H9 (cell line): ENCODE measurements at regions not wholly inside any gene's neighbourhood (a gene's known extent, or its start where the extent isn't known, plus 50 kb on each side); places are given as distances from the start of the nearest gene placed in this dataset.

Experiments used
- DNase-seq: peaks from one replicate; pipeline ENCODE4 v3.0.0-alpha.2; 2017
- H2AFZ ChIP-seq: one replicate; pipeline ENCODE4 v1.6.1; 2013; ENCODE audit warnings: mild to moderate bottlenecking, low read length, control low read depth, moderate library complexity
- H2AK5ac ChIP-seq: 2 replicates; pipeline ENCODE4 v1.6.1; 2013; ENCODE audit warnings: low read length, control low read depth, mixed read lengths; ENCODE audit not compliant: insufficient read length
- H2BK120ac ChIP-seq: one replicate; pipeline ENCODE4 v1.6.1; 2013; ENCODE audit warnings: low read depth, mild to moderate bottlenecking, low read length, control low read depth, inconsistent platforms; ENCODE audit not compliant: poor library complexity, severe bottlenecking
- H2BK12ac ChIP-seq: 2 replicates; pipeline ENCODE4 v1.6.1; 2013; ENCODE audit warnings: low read length, control low read depth, mixed read lengths, low read depth; ENCODE audit not compliant: insufficient read length
- H2BK15ac ChIP-seq: 2 replicates; pipeline ENCODE4 v1.6.1; 2013; ENCODE audit warnings: low read depth, low read length, control low read depth
- H2BK20ac ChIP-seq: one replicate; pipeline ENCODE4 v1.6.1; 2013; ENCODE audit warnings: low read depth, mild to moderate bottlenecking, low read length, control low read depth, inconsistent platforms; ENCODE audit not compliant: poor library complexity, severe bottlenecking
- H2BK5ac ChIP-seq: 2 replicates; pipeline ENCODE4 v1.6.1; 2013; ENCODE audit warnings: low read length, control low read depth, mixed read lengths; ENCODE audit not compliant: insufficient read length
- H3K14ac ChIP-seq: 2 replicates; pipeline ENCODE4 v1.6.1; 2013; ENCODE audit warnings: low read length, control low read depth; ENCODE audit not compliant: insufficient read depth
- H3K18ac ChIP-seq: 2 replicates; pipeline ENCODE4 v1.6.1; 2013; ENCODE audit warnings: low read depth, mild to moderate bottlenecking, mixed read lengths, low read length, control low read depth; ENCODE audit not compliant: insufficient read length
- H3K23ac ChIP-seq: 2 replicates; pipeline ENCODE4 v1.6.1; 2013; ENCODE audit warnings: low read length, control low read depth, mixed read lengths, low read depth; ENCODE audit not compliant: insufficient read length
- H3K23me2 ChIP-seq: 2 replicates; pipeline ENCODE4 v1.6.1; 2013; ENCODE audit warnings: low read depth, mild to moderate bottlenecking, mixed read lengths, low read length, control low read depth; ENCODE audit not compliant: insufficient read length, poor library complexity, severe bottlenecking
- H3K27ac ChIP-seq: 2 replicates; pipeline ENCODE4 v1.5.1; 2013; ENCODE audit warnings: low read length, control low read depth, mixed read lengths, low read depth; ENCODE audit not compliant: insufficient read length
- H3K27me3 ChIP-seq: 2 replicates; pipeline ENCODE4 v1.6.1; 2013; ENCODE audit warnings: low read length, control low read depth, inconsistent platforms; ENCODE audit not compliant: insufficient read depth
- H3K4ac ChIP-seq: 2 replicates; pipeline ENCODE4 v1.6.1; 2013; ENCODE audit warnings: low read depth, mild to moderate bottlenecking, control low read depth, inconsistent platforms, low read length, moderate library complexity
- H3K4me1 ChIP-seq: 2 replicates; pipeline ENCODE4 v1.6.1; 2013; ENCODE audit warnings: low read length, control low read depth, inconsistent platforms; ENCODE audit not compliant: insufficient read depth
- H3K4me2 ChIP-seq: 2 replicates; pipeline ENCODE4 v1.6.1; 2013; ENCODE audit warnings: low read length, control low read depth, mixed read lengths; ENCODE audit not compliant: insufficient read length, insufficient read depth
- H3K56ac ChIP-seq: 2 replicates; pipeline ENCODE4 v1.6.1; 2013; ENCODE audit warnings: low read depth, mild to moderate bottlenecking, mixed read lengths, low read length, control low read depth; ENCODE audit not compliant: insufficient read length
- H3K79me1 ChIP-seq: 2 replicates; pipeline ENCODE4 v1.6.1; 2013; ENCODE audit warnings: low read depth, mild to moderate bottlenecking, moderate library complexity, low read length, control low read depth, inconsistent platforms; ENCODE audit not compliant: insufficient read depth, poor library complexity, severe bottlenecking
- H3K79me2 ChIP-seq: 2 replicates; pipeline ENCODE4 v1.6.1; 2013; ENCODE audit warnings: low read length, control low read depth, inconsistent platforms; ENCODE audit not compliant: insufficient read depth
- H3K9ac ChIP-seq: 2 replicates; pipeline ENCODE4 v1.6.1; 2013; ENCODE audit warnings: low read length, control low read depth, mixed read lengths; ENCODE audit not compliant: insufficient read length; ENCODE audit errors: extremely low read depth
- H3K9me3 ChIP-seq: one replicate; pipeline ENCODE4 v1.6.1; 2013; ENCODE audit warnings: low read depth, low read length, inconsistent platforms; ENCODE audit not compliant: control insufficient read depth
- H3T11ph ChIP-seq: one replicate; pipeline ENCODE4 v1.6.1; 2013; ENCODE audit warnings: mild to moderate bottlenecking, low read length, control low read depth, inconsistent platforms
- H4K20me1 ChIP-seq: one replicate; pipeline ENCODE4 v1.6.1; 2013; ENCODE audit not compliant: control insufficient read depth, insufficient read length, insufficient read depth
- H4K5ac ChIP-seq: 2 replicates; pipeline ENCODE4 v1.6.1; 2013; ENCODE audit warnings: low read depth, mild to moderate bottlenecking, mixed read lengths, low read length, control low read depth; ENCODE audit not compliant: insufficient read length
- H4K8ac ChIP-seq: replicated peaks from 2 replicates; pipeline ENCODE4 v1.6.1; 2013; ENCODE audit warnings: low read length, control low read depth, mixed read lengths, low read depth; ENCODE audit not compliant: insufficient read length
- H4K91ac ChIP-seq: 2 replicates; pipeline ENCODE4 v1.6.1; 2013; ENCODE audit warnings: low read depth, mild to moderate bottlenecking, moderate library complexity, mixed read lengths, low read length, control low read depth; ENCODE audit not compliant: insufficient read length
- H3K27ac Mint-ChIP-seq, 3 experiments: 2 replicates in 2 of 3; 3 replicates in 1 of 3; pipeline ENCODE4 v1.8.0; 2020 to 2021; ENCODE audit warnings: mixed read lengths in 3 of 3, mild to moderate bottlenecking in 1 of 3, moderate library complexity in 1 of 3
- H3K27me3 Mint-ChIP-seq: 2 replicates; pipeline ENCODE4 v1.8.0; 2021; ENCODE audit warnings: low read depth, mild to moderate bottlenecking, moderate library complexity, mixed read lengths
- H3K36me3 Mint-ChIP-seq, 3 experiments: 2 replicates in 2 of 3; 3 replicates in 1 of 3; pipeline ENCODE4 v1.8.0; 2020 to 2021; ENCODE audit warnings: low read depth in 3 of 3, mixed read lengths in 3 of 3; ENCODE audit not compliant: insufficient read depth in 1 of 3
- H3K4me1 Mint-ChIP-seq, 2 experiments: 2 replicates each; pipeline ENCODE4 v1.8.0; 2020; ENCODE audit warnings: mixed read lengths in 2 of 2
- H3K4me3 Mint-ChIP-seq, 2 experiments: 2 replicates in 1 of 2; 3 replicates in 1 of 2; pipeline ENCODE4 v1.8.0; 2020 to 2021; ENCODE audit warnings: mild to moderate bottlenecking in 2 of 2, mixed read lengths in 2 of 2, moderate library complexity in 1 of 2
- H3K9me3 Mint-ChIP-seq, 2 experiments: 2 replicates in 1 of 2; 3 replicates in 1 of 2; pipeline ENCODE4 v1.8.0; 2020; ENCODE audit warnings: mild to moderate bottlenecking in 2 of 2, mixed read lengths in 2 of 2, moderate library complexity in 1 of 2
- CTCF ChIP-seq: fragments of 200-600 bp; sonication (generic); conservative IDR thresholded peaks from 3 replicates; pipeline ENCODE4 v1.8.0; 2021; ENCODE audit warnings: antibody characterized with exemption, mild to moderate bottlenecking
- WGBS: extraction: QIAGEN DNeasy Blood & Tissue Kit; methylation state at CpG from one replicate; pipeline ENCODE4 v1.1.7; 2013; ENCODE audit warnings: missing lambda C conversion rate, low lambda C conversion rate, mixed read lengths; ENCODE audit not compliant: insufficient read length; ENCODE audit errors: extremely low coverage; 5-methylcytosine and 5-hydroxymethylcytosine counted together

GRCh38 chr3:168442502-168442901 lies 346.8 kb upstream of the GOLIM4 start:
- no peaks in the 10 kb centered on the region for H3K23me2 ChIP-seq
- H3K4me2 ChIP-seq, result no peak overlapping the region
- no peak overlapping the region for H2AK5ac ChIP-seq
- H3K4ac ChIP-seq, result no peak overlapping the region
- H3K23ac ChIP-seq, result no peak overlapping the region
- WGBS, result no CpG with 5 or more reads among the region's 2 CpGs
- H3K27me3 ChIP-seq, result no peaks in the 10 kb centered on the region
- no peak overlapping the region for H3K56ac ChIP-seq
- H4K8ac ChIP-seq, result no peak overlapping the region
- no peaks in the 10 kb centered on the region for H3K79me2 ChIP-seq
- H3K4me3 Mint-ChIP-seq, result no peak overlapping the region
- no peak overlapping the region for H2BK120ac ChIP-seq
- no peak overlapping the region for H3K9ac ChIP-seq
- H3K36me3 Mint-ChIP-seq, result no peaks in the 10 kb centered on the region
- no peak overlapping the region for H4K5ac ChIP-seq
- H3K4me1 ChIP-seq, result no peaks in the 10 kb centered on the region
- H4K91ac ChIP-seq, result no peak overlapping the region
- no peak for TF ChIP-seq CTCF
- no peaks in the 10 kb centered on the region for H3K9me3 ChIP-seq
- 0 out of 7 replicates have a peak overlapping the region, but pooled peaks of 1 of the 3 experiments have one; percentile 20 for H3K27ac Mint-ChIP-seq
- H3K27me3 Mint-ChIP-seq, result no peaks in the 10 kb centered on the region
- DNase-seq, result no peak
- 0 out of 4 replicates have a peak, but pooled peaks cover 0 to 5% of the 10 kb centered on the region in 2 experiments for H3K4me1 Mint-ChIP-seq
- no peak overlapping the region for H2BK20ac ChIP-seq
- H2BK5ac ChIP-seq, result no peak overlapping the region
- no peak overlapping the region for H3K27ac ChIP-seq
- H3K9me3 Mint-ChIP-seq, result no peaks in the 10 kb centered on the region
- no peak overlapping the region for H2BK15ac ChIP-seq
- no peak overlapping the region for H2AFZ ChIP-seq
- H4K20me1 ChIP-seq, result no peaks in the 10 kb centered on the region
- no peak overlapping the region for H2BK12ac ChIP-seq
- no peak overlapping the region for H3K14ac ChIP-seq
- H3K79me1 ChIP-seq, result no peaks in the 10 kb centered on the region
- no peak overlapping the region for H3K18ac ChIP-seq
- H3T11ph ChIP-seq, result no peak overlapping the region
